ENCODE measurements at regions not wholly inside any gene's neighbourhood (a gene's known extent, or its start where the extent isn't known, plus 50 kb on each side); places are given as distances from the start of the nearest gene placed in this dataset.

GRCh38 chr3:180176059-180176458, 139.3 kb upstream of the PEX5L start:
- TF ChIP-seq CTCF (IDR thresholded peaks at IDR 0.05), result no peak
- Histone ChIP-seq H3K27ac (no peak overlapping the region), H3K4me3 (ENCODE audit: low read depth in 1 of 2, low read length in 1 of 2) (no peak overlapping the region), H3K4me1 (ENCODE audit: control insufficient read depth in 1 of 2, insufficient read depth in 1 of 2, low read depth in 1 of 2, low read length in 1 of 2) (no peaks in the 10 kb centered on the region), H3K27me3 (no peaks in the 10 kb centered on the region), H3K36me3 (no peaks in the 10 kb centered on the region), H3K9me3 (no peaks in the 10 kb centered on the region)

- Histone ChIP-seq H3K27ac (no peak overlapping the region), H3K36me3 (no peaks in the 10 kb centered on the region), H3K9me3 (no peaks in the 10 kb centered on the region), H3K27me3 (no peaks in the 10 kb centered on the region), H3K4me1 (ENCODE audit: control insufficient read depth in 1 of 2, insufficient read depth in 1 of 2, low read depth in 1 of 2, low read length in 1 of 2) (no peaks in the 10 kb centered on the region), H3K4me3 (ENCODE audit: low read depth in 1 of 2, low read length in 1 of 2) (no peak overlapping the region)
- TF ChIP-seq CTCF (IDR thresholded peaks at IDR 0.05), result no peak
These were observed 140.5 kb upstream of the PEX5L start for GRCh38 chr3:180177255-180177654.

GRCh38 chr3:180179562-180179961, 142.8 kb upstream of the PEX5L start:
- TF ChIP-seq CTCF (IDR thresholded peaks at IDR 0.05), result no peak
- Histone ChIP-seq H3K27me3 (no peaks in the 10 kb centered on the region), H3K4me3 (ENCODE audit: low read depth in 1 of 2, low read length in 1 of 2) (no peak overlapping the region), H3K4me1 (ENCODE audit: control insufficient read depth in 1 of 2, insufficient read depth in 1 of 2, low read depth in 1 of 2, low read length in 1 of 2) (no peaks in the 10 kb centered on the region), H3K36me3 (no peaks in the 10 kb centered on the region), H3K9me3 (no peaks in the 10 kb centered on the region), H3K27ac (no peak overlapping the region)

- H3K4me3 ChIP-seq (ENCODE audit: low read depth in 1 of 2, low read length in 1 of 2), result no peak overlapping the region
- H3K36me3 ChIP-seq, result no peaks in the 10 kb centered on the region
- H3K27me3 ChIP-seq, result no peaks in the 10 kb centered on the region
- no peaks in the 10 kb centered on the region for H3K9me3 ChIP-seq
- TF ChIP-seq CTCF (IDR thresholded peaks at IDR 0.05), result no peak
- no peaks in the 10 kb centered on the region for H3K4me1 ChIP-seq (ENCODE audit: control insufficient read depth in 1 of 2, insufficient read depth in 1 of 2, low read depth in 1 of 2, low read length in 1 of 2)
- H3K27ac ChIP-seq, result no peak overlapping the region
These were observed 144.1 kb upstream of the PEX5L start for GRCh38 chr3:180180795-180181194.

- no peaks in the 10 kb centered on the region for H3K27me3 ChIP-seq
- TF ChIP-seq CTCF (IDR thresholded peaks at IDR 0.05), result no peak
- H3K9me3 ChIP-seq, result no peaks in the 10 kb centered on the region
- H3K4me1 ChIP-seq (ENCODE audit: control insufficient read depth in 1 of 2, insufficient read depth in 1 of 2, low read depth in 1 of 2, low read length in 1 of 2), result no peaks in the 10 kb centered on the region
- no peak overlapping the region for H3K4me3 ChIP-seq (ENCODE audit: low read depth in 1 of 2, low read length in 1 of 2)
- H3K36me3 ChIP-seq, result no peaks in the 10 kb centered on the region
- H3K27ac ChIP-seq, result no peak overlapping the region
These were observed 144.7 kb upstream of the PEX5L start for GRCh38 chr3:180181387-180181786.

- no peak overlapping the region for H3K27ac ChIP-seq
- no peaks in the 10 kb centered on the region for H3K4me1 ChIP-seq (ENCODE audit: control insufficient read depth in 1 of 2, insufficient read depth in 1 of 2, low read depth in 1 of 2, low read length in 1 of 2)
- no peaks in the 10 kb centered on the region for H3K9me3 ChIP-seq
- no peak for TF ChIP-seq CTCF (IDR thresholded peaks at IDR 0.05)
- H3K36me3 ChIP-seq, result no peaks in the 10 kb centered on the region
- H3K27me3 ChIP-seq, result no peaks in the 10 kb centered on the region
- H3K4me3 ChIP-seq (ENCODE audit: low read depth in 1 of 2, low read length in 1 of 2), result no peak overlapping the region
These were observed 146.6 kb upstream of the PEX5L start for GRCh38 chr3:180183346-180183745.

Measured in neutrophil (primary cell).